ENCODE measurements at regions not wholly inside any gene's neighbourhood (a gene's known extent, or its start where the extent isn't known, plus 50 kb on each side); places are given as distances from the start of the nearest gene placed in this dataset.
"Not testable (repeated sequence)": the region's sequence is repeated elsewhere in the genome, so short reads cannot be mapped to it uniquely, and the experiment has no call there.

- DNase-seq (ENCODE audit: low read depth in 3 of 3) = no peak
These were observed 56.3 kb upstream of the NCKAP5 start for GRCh38 chr2:133624551-133624950.

- no peak for DNase-seq (ENCODE audit: low read depth in 3 of 3)
These were observed 59.5 kb upstream of the NCKAP5 start for GRCh38 chr2:133627741-133628140.

- no peak for DNase-seq (ENCODE audit: low read depth in 3 of 3)
These were observed 65.0 kb upstream of the NCKAP5 start for GRCh38 chr2:133633309-133633708.

GRCh38 chr2:133633881-133634409 lies 65.7 kb upstream of the NCKAP5 start:
- DNase-seq (ENCODE audit: low read depth in 3 of 3) = no peak

- DNase-seq (ENCODE audit: low read depth in 3 of 3) = no peak
These were observed 66.9 kb upstream of the NCKAP5 start for GRCh38 chr2:133635131-133635530.

- DNase-seq (ENCODE audit: low read depth in 3 of 3) = no peak
These were observed 68.0 kb upstream of the NCKAP5 start for GRCh38 chr2:133636287-133636686.

- DNase-seq (ENCODE audit: low read depth in 3 of 3) = no peak
These were observed 71.8 kb upstream of the NCKAP5 start for GRCh38 chr2:133640103-133640502.

- no peak for DNase-seq (ENCODE audit: low read depth in 3 of 3)
These were observed 73.2 kb upstream of the NCKAP5 start for GRCh38 chr2:133641497-133641896.

GRCh38 chr2:133641942-133642725 lies 73.9 kb upstream of the NCKAP5 start:
- no peak for DNase-seq (ENCODE audit: low read depth in 3 of 3)

- DNase-seq (ENCODE audit: low read depth in 3 of 3) = no peak
These were observed 74.5 kb upstream of the NCKAP5 start for GRCh38 chr2:133642791-133643191.

GRCh38 chr2:133643863-133644262 lies 75.6 kb upstream of the NCKAP5 start:
- no peak for DNase-seq (ENCODE audit: low read depth in 3 of 3)

- DNase-seq (ENCODE audit: low read depth in 3 of 3) = no peak
These were observed 76.6 kb upstream of the NCKAP5 start for GRCh38 chr2:133644846-133645245.

- DNase-seq (ENCODE audit: low read depth in 3 of 3) = not testable (repeated sequence)
These were observed 79.1 kb upstream of the NCKAP5 start for GRCh38 chr2:133647386-133647785.

- no peak for DNase-seq (ENCODE audit: low read depth in 3 of 3)
These were observed 83.6 kb upstream of the NCKAP5 start for GRCh38 chr2:133651861-133652260.

- no peak for DNase-seq (ENCODE audit: low read depth in 3 of 3)
These were observed 84.1 kb upstream of the NCKAP5 start for GRCh38 chr2:133652398-133652797.

GRCh38 chr2:133653056-133653455 lies 84.8 kb upstream of the NCKAP5 start:
- DNase-seq (ENCODE audit: low read depth in 3 of 3) = no peak

GRCh38 chr2:133654949-133655348 lies 86.7 kb upstream of the NCKAP5 start:
- no peak for DNase-seq (ENCODE audit: low read depth in 3 of 3)

- no peak for DNase-seq (ENCODE audit: low read depth in 3 of 3)
These were observed 87.3 kb upstream of the NCKAP5 start for GRCh38 chr2:133655610-133656009.

GRCh38 chr2:133657591-133657990 lies 89.3 kb upstream of the NCKAP5 start:
- no peak for DNase-seq (ENCODE audit: low read depth in 3 of 3)

GRCh38 chr2:133658020-133658903 lies 90.0 kb upstream of the NCKAP5 start:
- no peak for DNase-seq (ENCODE audit: low read depth in 3 of 3)

- no peak for DNase-seq (ENCODE audit: low read depth in 3 of 3)
These were observed 92.2 kb upstream of the NCKAP5 start for GRCh38 chr2:133660510-133660909.

- DNase-seq (ENCODE audit: low read depth in 3 of 3) = no peak
These were observed 93.1 kb upstream of the NCKAP5 start for GRCh38 chr2:133661392-133661791.

- DNase-seq (ENCODE audit: low read depth in 3 of 3) = no peak
These were observed 98.4 kb upstream of the NCKAP5 start for GRCh38 chr2:133666621-133667020.
